Liver (tissue), 8 donors: ENCODE measurements at regions not wholly inside any gene's neighbourhood (a gene's known extent, or its start where the extent isn't known, plus 50 kb on each side); places are given as distances from the start of the nearest gene placed in this dataset.

Experiments used
- DNase-seq: peaks from one replicate; pipeline ENCODE4 v3.0.0-alpha.2; 2017; ENCODE audit warnings: low spot score
- H3K27ac ChIP-seq, 2 donors: one replicate each; pipeline ENCODE4 v1.7.0; 2013; ENCODE audit warnings: inconsistent platforms in 2 of 2, low read length in 2 of 2, control low read depth in 1 of 2, low read depth in 1 of 2, mild to moderate bottlenecking in 1 of 2
- H3K27me3 ChIP-seq, 4 donors: one replicate each; pipeline versions ENCODE4 v1.6.1 to v1.7.0; 2013; ENCODE audit warnings: low read length in 3 of 4, inconsistent platforms in 1 of 4, mild to moderate bottlenecking in 1 of 4, moderate library complexity in 1 of 4; ENCODE audit not compliant: control insufficient read depth in 4 of 4, insufficient read depth in 4 of 4
- H3K36me3 ChIP-seq, 4 donors: one replicate each; pipeline versions ENCODE4 v1.6.1 to v1.7.0; 2013; ENCODE audit warnings: low read length in 3 of 4, mild to moderate bottlenecking in 3 of 4, low read depth in 1 of 4, moderate library complexity in 1 of 4; ENCODE audit not compliant: control insufficient read depth in 4 of 4, insufficient read depth in 3 of 4
- H3K4me1 ChIP-seq, 4 donors: one replicate each; pipeline versions ENCODE4 v1.6.1 to v1.7.0; 2013; ENCODE audit warnings: low read length in 3 of 4, mild to moderate bottlenecking in 3 of 4, moderate library complexity in 1 of 4; ENCODE audit not compliant: control insufficient read depth in 4 of 4, insufficient read depth in 4 of 4
- H3K4me3 ChIP-seq, 3 donors: one replicate each; pipeline versions ENCODE4 v1.6.1 to v1.7.0; 2013; ENCODE audit warnings: low read length in 3 of 3, control low read depth in 1 of 3, low read depth in 1 of 3, mild to moderate bottlenecking in 1 of 3
- H3K9ac ChIP-seq, 2 donors: one replicate each; pipeline ENCODE4 v1.7.0; 2013; ENCODE audit warnings: low read length in 2 of 2, mild to moderate bottlenecking in 2 of 2, moderate library complexity in 2 of 2, control low read depth in 1 of 2, low read depth in 1 of 2
- H3K9me3 ChIP-seq, 4 donors: one replicate each; pipeline versions ENCODE4 v1.6.1 to v1.7.0; 2013; ENCODE audit warnings: low read length in 3 of 4; ENCODE audit not compliant: control insufficient read depth in 4 of 4
- ATF3 ChIP-seq: IDR thresholded peaks from 2 replicates; pipeline ENCODE4 v1.6.1; 2016; ENCODE audit warnings: antibody characterized with exemption
- CTCF ChIP-seq: fragments of 150-350 bp; IDR thresholded peaks from 2 replicates; pipeline ENCODE4 v1.5.1; 2017; ENCODE audit warnings: improper control_type of control experiment, low read depth, low read length; ENCODE audit not compliant: missing input control
- EGR1 ChIP-seq, 2 donors: IDR thresholded peaks; 2 replicates each; pipeline ENCODE4 v1.6.1; 2016 to 2018; ENCODE audit warnings: antibody characterized with exemption in 2 of 2, low read depth in 2 of 2
- FOXA1 ChIP-seq: IDR thresholded peaks from 2 replicates; pipeline ENCODE4 v1.6.1; 2016; ENCODE audit warnings: antibody characterized with exemption
- FOXA2 ChIP-seq: IDR thresholded peaks from 2 replicates; pipeline ENCODE4 v1.6.1; 2016; ENCODE audit warnings: antibody characterized with exemption
- GABPA ChIP-seq, 2 donors: IDR thresholded peaks in 1 of 2; conservative IDR thresholded peaks in 1 of 2; 2 replicates each; pipeline ENCODE4 v1.6.1; 2016; ENCODE audit warnings: antibody characterized with exemption in 2 of 2, mild to moderate bottlenecking in 1 of 2, moderate library complexity in 1 of 2
- HNF4G ChIP-seq: IDR thresholded peaks from 2 replicates; pipeline ENCODE4 v1.6.1; 2016; ENCODE audit warnings: antibody characterized with exemption
- JUND ChIP-seq, 2 donors: IDR thresholded peaks; 2 replicates each; pipeline ENCODE4 v1.6.1; 2016; ENCODE audit warnings: antibody characterized with exemption in 2 of 2
- NR2F2 ChIP-seq: IDR thresholded peaks from 2 replicates; pipeline ENCODE4 v1.6.1; 2016; ENCODE audit warnings: antibody characterized with exemption
- RAD21 ChIP-seq, 2 donors: IDR thresholded peaks; 2 replicates each; pipeline ENCODE4 v1.6.1; 2016; ENCODE audit warnings: antibody characterized with exemption in 2 of 2, mild to moderate bottlenecking in 2 of 2
- RXRA ChIP-seq, 2 donors: IDR thresholded peaks; 2 replicates each; pipeline ENCODE4 v1.6.1; 2017 to 2018; ENCODE audit warnings: antibody characterized with exemption in 2 of 2, mild to moderate bottlenecking in 1 of 2
- SP1 ChIP-seq: IDR thresholded peaks from 2 replicates; pipeline ENCODE4 v1.6.1; 2018; ENCODE audit warnings: antibody characterized with exemption, mild to moderate bottlenecking
- TAF1 ChIP-seq: conservative IDR thresholded peaks from 2 replicates; pipeline ENCODE4 v1.6.1; 2016; ENCODE audit warnings: antibody characterized with exemption, mild to moderate bottlenecking
- YY1 ChIP-seq: IDR thresholded peaks from 2 replicates; pipeline ENCODE4 v1.6.1; 2016; ENCODE audit warnings: antibody characterized with exemption, mild to moderate bottlenecking
- WGBS: extraction: QIAGEN DNeasy Blood & Tissue Kit; methylation state at CpG from one replicate; pipeline ENCODE4 v1.1.7; 2013; 5-methylcytosine and 5-hydroxymethylcytosine counted together
- TF ChIP-seq, protein P1 (sequence below): IDR thresholded peaks from 2 replicates; pipeline ENCODE4 v1.6.1; 2016; ENCODE audit warnings: antibody characterized with exemption, mild to moderate bottlenecking
- TF ChIP-seq, protein P2 (sequence below): IDR thresholded peaks from 2 replicates; pipeline ENCODE4 v1.6.1; 2016; ENCODE audit warnings: antibody characterized with exemption
- donor health status: healthy.
- donor health status: healthy.
- donor health status: healthy.
- donor health status: healthy.
- donor health status: healthy.

- no peak overlapping the region for H3K9ac ChIP-seq
- H3K9me3 ChIP-seq = no peaks in the 10 kb centered on the region
- no peak for DNase-seq
- no peak for TF ChIP-seq SP1
- no peak for TF ChIP-seq NR2F2
- TF ChIP-seq, protein P1, sequence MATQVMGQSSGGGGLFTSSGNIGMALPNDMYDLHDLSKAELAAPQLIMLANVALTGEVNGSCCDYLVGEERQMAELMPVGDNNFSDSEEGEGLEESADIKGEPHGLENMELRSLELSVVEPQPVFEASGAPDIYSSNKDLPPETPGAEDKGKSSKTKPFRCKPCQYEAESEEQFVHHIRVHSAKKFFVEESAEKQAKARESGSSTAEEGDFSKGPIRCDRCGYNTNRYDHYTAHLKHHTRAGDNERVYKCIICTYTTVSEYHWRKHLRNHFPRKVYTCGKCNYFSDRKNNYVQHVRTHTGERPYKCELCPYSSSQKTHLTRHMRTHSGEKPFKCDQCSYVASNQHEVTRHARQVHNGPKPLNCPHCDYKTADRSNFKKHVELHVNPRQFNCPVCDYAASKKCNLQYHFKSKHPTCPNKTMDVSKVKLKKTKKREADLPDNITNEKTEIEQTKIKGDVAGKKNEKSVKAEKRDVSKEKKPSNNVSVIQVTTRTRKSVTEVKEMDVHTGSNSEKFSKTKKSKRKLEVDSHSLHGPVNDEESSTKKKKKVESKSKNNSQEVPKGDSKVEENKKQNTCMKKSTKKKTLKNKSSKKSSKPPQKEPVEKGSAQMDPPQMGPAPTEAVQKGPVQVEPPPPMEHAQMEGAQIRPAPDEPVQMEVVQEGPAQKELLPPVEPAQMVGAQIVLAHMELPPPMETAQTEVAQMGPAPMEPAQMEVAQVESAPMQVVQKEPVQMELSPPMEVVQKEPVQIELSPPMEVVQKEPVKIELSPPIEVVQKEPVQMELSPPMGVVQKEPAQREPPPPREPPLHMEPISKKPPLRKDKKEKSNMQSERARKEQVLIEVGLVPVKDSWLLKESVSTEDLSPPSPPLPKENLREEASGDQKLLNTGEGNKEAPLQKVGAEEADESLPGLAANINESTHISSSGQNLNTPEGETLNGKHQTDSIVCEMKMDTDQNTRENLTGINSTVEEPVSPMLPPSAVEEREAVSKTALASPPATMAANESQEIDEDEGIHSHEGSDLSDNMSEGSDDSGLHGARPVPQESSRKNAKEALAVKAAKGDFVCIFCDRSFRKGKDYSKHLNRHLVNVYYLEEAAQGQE = no peak
- TF ChIP-seq YY1 = no peak
- no peak for TF ChIP-seq RAD21 (IDR thresholded peaks at IDR 0.05)
- TF ChIP-seq TAF1 = no peak
- TF ChIP-seq CTCF = no peak
- no peak for TF ChIP-seq FOXA1
- no peak for TF ChIP-seq HNF4G
- no peak for TF ChIP-seq JUND (IDR thresholded peaks at IDR 0.05)
- no peak for TF ChIP-seq RXRA (IDR thresholded peaks at IDR 0.05)
- no peak for TF ChIP-seq ATF3
- no peak for TF ChIP-seq EGR1 (IDR thresholded peaks at IDR 0.05; ENCODE audit: low read depth in 2 of 2)
- TF ChIP-seq, protein P2, sequence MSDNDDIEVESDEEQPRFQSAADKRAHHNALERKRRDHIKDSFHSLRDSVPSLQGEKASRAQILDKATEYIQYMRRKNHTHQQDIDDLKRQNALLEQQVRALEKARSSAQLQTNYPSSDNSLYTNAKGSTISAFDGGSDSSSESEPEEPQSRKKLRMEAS = no peak
- no peaks in the 10 kb centered on the region for H3K27me3 ChIP-seq
- no peak overlapping the region for H3K27ac ChIP-seq
- WGBS = 74% methylated on average over 4 of the region's 4 CpGs
- H3K4me1 ChIP-seq = no peaks in the 10 kb centered on the region
- H3K4me3 ChIP-seq = no peak overlapping the region
- no peaks in the 10 kb centered on the region for H3K36me3 ChIP-seq
These were observed 286.7 kb upstream of the HABP2 start for GRCh38 chr10:113266147-113266546.

DNA sequence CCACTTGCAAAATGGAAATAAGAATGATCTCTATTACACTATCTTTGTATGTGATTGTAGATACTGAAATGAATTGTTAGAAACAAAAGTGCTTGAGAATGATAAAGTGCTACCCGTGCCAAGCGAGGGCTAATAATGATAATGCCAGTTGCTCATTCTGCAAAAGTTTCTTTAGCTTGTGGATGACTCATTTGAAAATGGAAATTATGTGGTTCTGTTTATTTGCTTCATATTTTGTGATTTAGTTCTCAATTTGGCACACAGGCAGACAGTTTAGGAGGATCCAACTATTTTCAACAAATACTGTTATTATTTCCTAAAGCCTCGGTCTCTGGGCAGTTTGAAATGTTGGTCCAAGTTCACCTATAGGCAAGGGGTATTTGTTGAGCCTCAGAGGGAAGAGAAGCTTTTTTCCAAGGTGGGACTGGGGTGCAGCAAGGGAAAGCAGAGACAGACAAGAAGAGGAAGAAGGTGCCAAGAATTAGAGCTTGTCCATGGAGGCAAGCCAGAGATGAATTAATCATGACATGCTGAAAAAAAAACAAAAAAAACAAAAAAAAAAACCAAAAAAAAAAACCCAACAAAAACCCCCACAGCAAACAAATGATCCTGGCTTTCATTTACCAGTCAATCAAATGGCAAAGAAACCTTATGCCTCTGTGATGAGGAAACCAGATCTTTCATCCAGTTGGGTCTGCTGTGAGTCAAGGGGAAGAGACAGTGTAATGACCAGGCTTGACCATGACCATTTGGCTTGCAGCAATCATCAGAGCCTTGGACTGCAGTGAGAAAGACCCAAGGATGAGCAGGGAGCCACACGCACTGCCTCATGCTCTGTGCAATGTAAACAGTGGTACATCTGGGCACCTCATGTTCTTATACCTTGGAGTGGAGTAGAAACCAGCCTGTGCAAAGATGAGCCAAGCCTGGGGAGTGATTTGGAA, 285.0 kb upstream of the HABP2 start:
- H3K4me1 ChIP-seq = no peaks in the 10 kb centered on the region
- WGBS = 80% methylated on average over 4 of the region's 4 CpGs
- H3K9ac ChIP-seq = no peak overlapping the region
- no peaks in the 10 kb centered on the region for H3K27me3 ChIP-seq
- TF ChIP-seq FOXA1 (no peak), GABPA (IDR thresholded peaks at IDR 0.05 in 1 of 2, conservative IDR thresholded peaks at IDR 0.05 in 1 of 2) (no peak), TAF1 (no peak), JUND (IDR thresholded peaks at IDR 0.05) (no peak), CTCF (no peak), SP1 (no peak), ATF3 (no peak), FOXA2 (no peak), NR2F2 (no peak), RXRA (IDR thresholded peaks at IDR 0.05) (no peak), EGR1 (IDR thresholded peaks at IDR 0.05; ENCODE audit: low read depth in 2 of 2) (no peak)
- TF ChIP-seq, protein P1 = no peak
- H3K4me3 ChIP-seq = no peak overlapping the region
- no peaks in the 10 kb centered on the region for H3K36me3 ChIP-seq
- H3K27ac ChIP-seq = no peak overlapping the region
- no peak for DNase-seq
- H3K9me3 ChIP-seq = no peaks in the 10 kb centered on the region
